Stimulated activated CD4-positive, alpha-beta T cell treated with anti-CD3 and anti-CD28 coated beads, Interleukin-1b, Interleukin-23, amount 100 ng/mL, for 48 hours (primary cell): ENCODE measurements at regions not wholly inside any gene's neighbourhood (a gene's known extent, or its start where the extent isn't known, plus 50 kb on each side); places are given as distances from the start of the nearest gene placed in this dataset.

Source experiments
- DNase-seq: peaks from one replicate; pipeline ENCODE4 v3.0.0-alpha.2; 2020

GRCh38 chr20:19079536-19080299, 132.7 kb upstream of the SLC24A3 start:
- DNase-seq: no peak

- DNase-seq: no peak
Observed at GRCh38 chr20:19081937-19082336, 130.5 kb upstream of the SLC24A3 start.

- no peak for DNase-seq
Observed at GRCh38 chr20:19083136-19083621, 129.3 kb upstream of the SLC24A3 start.

DNA sequence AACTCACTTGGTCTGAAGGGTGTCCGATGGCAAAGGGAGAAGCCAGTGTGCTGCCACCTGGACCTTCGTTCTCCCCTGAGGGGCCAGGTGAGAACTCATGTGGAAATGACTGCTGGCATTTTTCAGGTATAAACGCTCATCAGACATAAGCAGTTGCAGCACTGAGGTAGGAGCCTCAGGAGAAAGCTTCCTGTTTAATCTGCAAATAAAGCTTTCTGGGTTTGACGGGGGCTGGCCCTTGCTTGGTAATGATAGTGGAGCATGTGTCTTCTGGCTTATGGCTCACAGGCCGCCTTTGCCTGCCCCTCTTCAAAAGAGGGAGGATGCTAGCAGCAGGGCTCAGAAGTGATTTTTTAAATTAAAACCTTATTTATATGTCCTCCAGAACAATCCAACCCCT, 122.1 kb upstream of the SLC24A3 start:
- DNase-seq: no peak

GRCh38 chr20:19094959-19095541, 117.4 kb upstream of the SLC24A3 start:
- DNase-seq: no peak

DNA sequence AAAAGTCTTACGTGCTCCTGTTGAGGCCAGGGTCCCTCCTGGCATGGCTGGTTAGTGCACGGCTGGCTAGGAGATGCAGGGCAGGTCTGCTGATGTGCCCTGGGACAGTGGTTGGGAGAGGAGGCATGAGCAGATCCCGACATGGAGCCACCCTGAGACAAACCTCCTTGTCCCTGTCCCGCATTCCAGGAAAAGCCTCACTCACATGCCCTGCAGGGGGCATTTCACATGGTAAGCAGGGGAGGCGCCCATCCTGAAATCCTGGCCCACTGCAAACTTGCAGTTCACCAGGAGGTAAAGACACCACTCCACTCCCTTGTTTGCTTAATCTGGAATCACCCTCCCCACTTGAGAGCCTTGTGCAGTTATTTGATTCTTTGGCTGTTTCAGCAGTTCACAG, 116.7 kb upstream of the SLC24A3 start:
- DNase-seq: no peak

DNA sequence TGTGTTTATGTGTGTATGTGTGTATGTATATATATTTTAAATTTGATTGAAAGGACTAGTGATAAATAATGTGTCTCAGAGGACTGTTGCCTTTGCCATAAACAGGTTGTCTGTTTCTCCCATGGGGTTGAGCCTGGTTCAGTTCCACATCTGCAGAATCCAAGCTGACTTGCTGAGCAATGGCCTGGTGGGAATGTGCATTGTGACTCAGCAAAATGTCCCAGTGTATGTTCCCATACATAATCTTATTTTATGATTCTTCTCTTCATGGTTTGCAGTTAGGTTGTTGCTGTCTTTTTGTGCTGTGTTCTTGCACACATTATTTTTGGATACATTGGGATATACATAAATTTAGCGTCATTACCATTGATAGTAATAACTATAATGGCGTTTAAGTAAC, 115.6 kb upstream of the SLC24A3 start:
- DNase-seq: no peak

GRCh38 chr20:19098117-19098516, 114.3 kb upstream of the SLC24A3 start:
- DNase-seq: no peak

GRCh38 chr20:19098806-19099578, 113.5 kb upstream of the SLC24A3 start:
- no peak for DNase-seq

- no peak for DNase-seq
Observed at GRCh38 chr20:19099596-19100545, 112.6 kb upstream of the SLC24A3 start.

DNA sequence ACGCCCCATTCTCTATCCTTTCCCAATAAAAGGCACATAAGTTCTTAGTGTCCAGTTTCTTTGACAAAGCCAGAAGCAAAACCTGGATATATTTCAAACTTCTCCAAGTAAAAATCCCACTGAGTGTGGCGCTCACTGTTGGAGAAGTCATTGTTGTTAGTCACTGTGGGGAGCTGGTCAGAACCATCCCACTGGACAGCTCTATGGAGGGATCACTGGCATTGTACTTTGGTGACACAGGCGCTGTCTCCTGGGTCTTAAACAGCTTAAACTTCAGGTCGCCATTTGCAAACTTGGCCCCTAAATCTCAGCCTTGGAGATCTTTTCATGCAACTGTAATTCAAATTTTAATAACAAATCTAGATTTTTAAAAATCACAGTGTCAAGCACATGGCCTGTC, 111.5 kb upstream of the SLC24A3 start:
- DNase-seq: no peak

DNA sequence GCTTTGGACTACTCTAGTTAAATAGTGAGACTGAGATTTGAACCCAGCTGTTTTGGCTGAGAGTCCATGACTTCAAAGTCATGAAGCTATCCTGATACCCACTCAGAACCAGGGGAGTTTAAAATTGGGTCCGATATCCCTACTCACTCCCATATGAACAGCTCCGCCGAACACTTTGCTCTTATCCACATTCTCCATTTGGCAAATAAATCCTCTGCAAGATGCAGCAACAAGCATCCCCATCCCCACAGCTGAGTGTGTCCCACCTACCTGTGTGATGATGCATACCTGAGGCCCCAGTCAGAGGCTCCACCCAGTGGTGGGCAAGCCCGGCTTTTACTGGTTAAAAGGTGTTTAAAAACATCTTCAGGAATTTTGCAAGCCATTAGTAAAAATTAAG, 108.3 kb upstream of the SLC24A3 start:
- no peak for DNase-seq

DNA sequence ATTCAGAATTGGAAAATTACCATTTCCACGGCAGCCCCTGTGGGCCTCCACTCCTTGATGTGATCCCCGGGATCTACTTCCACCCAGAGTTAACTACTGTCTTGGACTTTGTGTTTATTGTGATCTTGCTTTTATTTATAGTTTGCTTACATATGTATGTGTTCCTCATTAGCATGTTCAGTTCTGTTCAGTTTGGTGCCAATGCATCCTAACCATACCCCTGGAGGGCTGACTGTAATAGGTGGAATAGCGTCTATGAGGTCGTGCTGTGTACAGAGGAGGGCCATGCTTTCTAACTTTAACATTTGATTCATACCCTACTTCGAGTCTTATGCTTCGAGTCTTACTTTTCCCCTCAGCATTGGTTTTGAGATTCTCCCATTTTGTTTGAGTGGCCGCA, 104.3 kb upstream of the SLC24A3 start:
- no peak for DNase-seq

- no peak for DNase-seq
Observed at GRCh38 chr20:19110285-19110684, 102.2 kb upstream of the SLC24A3 start.

DNA sequence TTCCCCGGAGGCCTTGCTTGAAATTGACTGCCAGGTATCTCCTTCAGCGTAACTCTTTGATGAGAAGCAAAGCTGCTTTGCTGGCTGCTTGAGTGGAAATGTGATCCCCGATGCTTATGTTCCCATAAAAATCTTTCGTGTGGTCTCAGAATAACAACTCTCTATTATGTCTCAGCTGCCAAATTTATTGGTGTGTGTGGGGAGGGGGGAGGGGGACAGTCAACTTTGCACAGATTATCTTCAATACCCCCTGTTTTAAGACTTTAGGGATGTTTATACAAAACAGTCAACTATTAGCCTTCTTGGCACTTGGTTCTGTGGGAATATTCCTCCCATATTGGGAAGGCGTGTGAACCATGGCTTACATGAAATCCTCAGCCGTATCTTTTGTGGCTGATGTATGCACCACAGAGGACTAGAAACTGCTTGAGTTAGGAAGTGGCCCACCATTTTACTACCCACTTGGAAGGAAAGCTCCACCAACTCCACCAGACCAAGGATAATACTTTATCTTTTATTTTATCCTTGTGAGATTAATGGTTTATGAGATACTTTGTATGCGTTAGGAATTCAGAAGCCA, 101.5 kb upstream of the SLC24A3 start:
- DNase-seq: no peak

- no peak for DNase-seq
Observed at GRCh38 chr20:19112828-19113227, 99.6 kb upstream of the SLC24A3 start.

- no peak for DNase-seq
Observed at GRCh38 chr20:19113343-19113930, 99.0 kb upstream of the SLC24A3 start.

GRCh38 chr20:19114410-19114809, 98.0 kb upstream of the SLC24A3 start:
- DNase-seq: no peak

GRCh38 chr20:19115581-19115980, 96.9 kb upstream of the SLC24A3 start:
- DNase-seq: no peak

GRCh38 chr20:19120011-19120410, 92.4 kb upstream of the SLC24A3 start:
- DNase-seq: no peak

- no peak for DNase-seq
Observed at GRCh38 chr20:19120569-19120968, 91.9 kb upstream of the SLC24A3 start.

DNA sequence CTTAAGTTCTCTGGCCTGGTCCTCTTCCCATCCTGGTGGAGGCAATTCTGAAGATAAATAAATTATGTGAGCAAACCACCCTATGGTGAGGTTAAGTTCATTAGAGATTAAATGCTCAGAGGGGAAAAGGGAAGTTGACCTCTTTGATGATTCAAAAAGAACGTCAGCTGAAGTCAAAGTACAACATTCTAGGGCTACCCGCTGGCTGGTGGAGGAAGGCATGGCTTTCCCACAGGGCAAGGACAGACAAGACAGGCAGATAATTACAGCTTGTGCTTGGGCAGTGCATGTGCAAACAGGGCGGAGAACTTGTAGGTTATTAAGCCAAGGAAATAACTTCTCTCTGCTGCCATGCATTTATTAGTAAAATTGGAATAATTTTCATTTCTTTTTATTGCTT, 91.0 kb upstream of the SLC24A3 start:
- no peak for DNase-seq
